HepG2 (cell line): ENCODE measurements at regions not wholly inside any gene's neighbourhood (a gene's known extent, or its start where the extent isn't known, plus 50 kb on each side); places are given as distances from the start of the nearest gene placed in this dataset.

Experiments used
- ATAC-seq: fragments of 200-7000 bp; cut with Tn5 transposase; 3 replicates; pipeline ENCODE4 v1.9.1; 2020; ENCODE audit warnings: mild to moderate bottlenecking, moderate library complexity
- BruUV-seq: library from RNA; stranded (reverse); fragments of 400-500 nt; replicated peaks from 2 replicates; lab custom pipeline; 2021; lab: Mats Ljungman, UMichigan
- CTCF ChIA-PET: fragments of 300-600 bp; formaldehyde crosslinking; extraction: SDS; loops from one replicate; lab custom pipeline; 2021; ENCODE audit warnings: low total read pairs, inconsistent platforms, low intra/inter-chr PET ratio; lab: Yijun Ruan, JAX
- POLR2A ChIA-PET: fragments of 350-600 bp; sonication (Branson Sonifier 250); formaldehyde crosslinking; loops from one replicate; lab custom pipeline; 2020; ENCODE audit warnings: antibody characterized with exemption, inconsistent platforms; lab: Yijun Ruan, JAX
- DNase-seq: peaks from one replicate; pipeline ENCODE4 v3.0.0-alpha.2; 2015; ENCODE audit warnings: low spot score
- FAIRE-seq: peaks from 3 replicates; lab custom pipeline; 2011; peaks lifted over from hg19 to GRCh38; lab: Jason Lieb, UNC
- H2AFZ ChIP-seq: one replicate; pipeline ENCODE4 v1.6.1; 2011; ENCODE audit warnings: low read length, inconsistent platforms
- H3K27ac ChIP-seq: fragments of 300-600 bp; 3 replicates; pipeline ENCODE4 v1.8.0; 2011; ENCODE audit warnings: mixed run types, mild to moderate bottlenecking, mixed read lengths, low read length, inconsistent platforms; ENCODE audit not compliant: insufficient read depth; ENCODE audit errors: extremely low read length
- H3K27me3 ChIP-seq, 2 experiments: fragments of 200-600 bp in 1 of 2; 2 replicates in 1 of 2; 3 replicates in 1 of 2; pipeline versions ENCODE4 v1.6.0 to v1.8.0; 2011; ENCODE audit warnings: low read length in 2 of 2, mild to moderate bottlenecking in 2 of 2, moderate library complexity in 2 of 2, inconsistent platforms in 1 of 2; ENCODE audit not compliant: insufficient read depth in 2 of 2, control insufficient read depth in 1 of 2
- H3K36me3 ChIP-seq, 2 experiments: fragments of 200-600 bp in 1 of 2; replicated peaks in 1 of 2; 2 replicates in 1 of 2; 3 replicates in 1 of 2; pipeline versions ENCODE4 v1.5.1 to v1.8.0; 2011; ENCODE audit warnings: low read length in 2 of 2, inconsistent platforms in 1 of 2; ENCODE audit not compliant: insufficient read depth in 2 of 2, control insufficient read depth in 1 of 2
- H3K4me1 ChIP-seq: 2 replicates; pipeline ENCODE4 v1.5.1; 2012; ENCODE audit warnings: low read length, inconsistent platforms; ENCODE audit not compliant: insufficient read depth
- H3K4me2 ChIP-seq: 2 replicates; pipeline ENCODE4 v1.6.0; 2011; ENCODE audit warnings: low read depth, low read length, inconsistent platforms
- H3K4me3 ChIP-seq, 3 experiments: fragments of 200-600 bp in 1 of 3; sonication (generic), shearing (Covaris generic) in 1 of 3; replicated peaks in 1 of 3; 2 replicates each; pipeline ENCODE4 v1.5.1; 2011 to 2016; ENCODE audit warnings: low read length in 3 of 3, inconsistent platforms in 2 of 3, low read depth in 2 of 3, mild to moderate bottlenecking in 2 of 3, control low read depth in 1 of 3, mixed read lengths in 1 of 3; ENCODE audit not compliant: insufficient read depth in 1 of 3
- H3K79me2 ChIP-seq: one replicate; pipeline ENCODE4 v1.6.1; 2011; ENCODE audit warnings: low read length, inconsistent platforms; ENCODE audit not compliant: insufficient read depth
- H3K9ac ChIP-seq: 2 replicates; pipeline ENCODE4 v1.6.0; 2011; ENCODE audit warnings: mild to moderate bottlenecking, low read depth, low read length, inconsistent platforms; ENCODE audit not compliant: insufficient read depth
- H3K9me3 ChIP-seq: 2 replicates; pipeline ENCODE4 v1.5.1; 2012; ENCODE audit warnings: mild to moderate bottlenecking, low read length
- H4K20me1 ChIP-seq: 2 replicates; pipeline ENCODE4 v1.6.0; 2011; ENCODE audit warnings: inconsistent platforms, mild to moderate bottlenecking, low read length, moderate library complexity; ENCODE audit not compliant: insufficient read depth
- LRRFIP1 ChIP-seq: sonication (generic); formaldehyde crosslinking; conservative IDR thresholded peaks from 2 replicates; pipeline ENCODE4 v1.4.0; 2020; ENCODE audit warnings: missing genetic modification reagents
- NONO ChIP-seq, 2 experiments: fragments of 450-650 bp in 1 of 2; sonication (generic) in 1 of 2; formaldehyde crosslinking in 1 of 2; IDR thresholded peaks in 1 of 2; conservative IDR thresholded peaks in 1 of 2; 2 replicates each; pipeline versions ENCODE4 v1.6.1 to v1.8.0; 2017 to 2022; ENCODE audit warnings: mild to moderate bottlenecking in 1 of 2, missing genetic modification reagents in 1 of 2, moderate library complexity in 1 of 2
- ZSCAN21 ChIP-seq: sonication (generic); formaldehyde crosslinking; IDR thresholded peaks from 2 replicates; pipeline ENCODE4 v1.8.0; 2022; ENCODE audit warnings: mild to moderate bottlenecking, missing genetic modification reagents, moderate library complexity, borderline replicate concordance
- WGBS: methylation state at CpG from one replicate; pipeline ENCODE4 v1.1.6; 2017; ENCODE audit warnings: low lambda C conversion rate; 5-methylcytosine and 5-hydroxymethylcytosine counted together
- in situ Hi-C: cut with HindIII; loops from 2 replicates; pipeline ENCODE4 v1.10.0; 2017; ENCODE audit warnings: low pct_unique_long_range_greater_than_20kb; ENCODE audit not compliant: extremely low pct_ligation_motif_present
- intact Hi-C: fragments of 100-400 bp; cut with micrococcal nuclease; formaldehyde crosslinking; loops from one replicate; pipeline ENCODE4 v1.10.0; 2022; ENCODE audit not compliant: unreplicated experiment

DNA sequence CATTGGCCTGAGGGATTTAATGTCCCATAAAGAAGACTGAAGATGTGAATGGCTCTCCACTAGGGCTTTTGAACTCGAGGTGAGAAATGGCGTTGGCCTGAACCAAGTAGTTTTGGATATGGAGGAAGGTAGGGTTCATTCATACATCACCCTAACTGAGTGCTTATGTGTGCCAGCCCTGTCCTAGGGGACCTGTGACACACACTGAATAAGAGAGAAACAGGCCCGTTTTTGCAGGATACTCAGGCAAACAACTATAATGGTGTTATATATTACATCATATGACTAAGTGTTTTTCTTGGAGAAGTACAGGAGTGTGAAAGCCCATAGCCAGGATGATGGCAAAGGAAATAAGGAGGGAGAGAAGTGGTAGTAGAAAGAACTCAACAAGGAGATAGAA lies 368.1 kb downstream of the TMEM135 start:
- ATAC-seq (no peak), FAIRE-seq (no peak), DNase-seq (no peak)
- CTCF ChIA-PET: no interaction called here
- POLR2A ChIA-PET: no interaction called here
- H3K4me1 ChIP-seq: no peaks in the 10 kb centered on the region; the same call in 1 of the 2 replicates
- no peaks in the 10 kb centered on the region for H3K9me3 ChIP-seq
- no peaks in the 10 kb centered on the region for H3K36me3 ChIP-seq
- no peak overlapping the region for H3K27ac ChIP-seq
- H4K20me1 ChIP-seq: no peaks in the 10 kb centered on the region
- H3K79me2 ChIP-seq: no peaks in the 10 kb centered on the region
- no TSS peak for BruUV-seq
- H3K9ac ChIP-seq: no peak overlapping the region
- H3K4me2 ChIP-seq: no peak overlapping the region
- in situ Hi-C loops: no loop called here
- intact Hi-C loops: no loop called here
- no peak for TF ChIP-seq LRRFIP1
- 0% methylated on average over 3 of the region's 3 CpGs for WGBS
- H3K27me3 ChIP-seq: no peaks in the 10 kb centered on the region
- no peak overlapping the region for H2AFZ ChIP-seq
- no peak overlapping the region for H3K4me3 ChIP-seq

DNA sequence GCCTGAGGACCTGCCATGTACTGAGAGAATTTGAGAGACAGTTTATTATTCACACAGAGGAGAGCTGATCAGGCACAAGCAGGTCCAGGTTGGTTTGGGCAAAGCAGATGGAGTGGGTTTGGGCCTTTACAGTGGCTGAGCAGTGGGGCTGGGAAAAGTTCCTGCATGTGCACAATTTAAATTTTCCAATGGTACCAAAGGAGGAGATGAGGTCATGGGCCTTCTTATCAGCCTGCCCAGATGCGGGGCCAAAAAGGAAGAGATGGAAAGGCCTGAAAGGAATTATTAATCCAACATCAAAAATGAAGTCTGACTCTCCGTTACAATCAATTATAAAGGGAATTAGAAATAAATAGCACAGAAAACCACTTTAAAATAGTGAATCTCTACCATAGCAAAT lies 367.6 kb downstream of the TMEM135 start:
- TF ChIP-seq ZSCAN21 (CRISPR knock-in tag): no peak
- TF ChIP-seq NONO (IDR thresholded peaks at IDR 0.05): no peak
- TF ChIP-seq NONO (CRISPR knock-in tag; conservative IDR thresholded peaks at IDR 0.05): no peak
- TF ChIP-seq, all 625 proteins: peak for 0
- CTCF ChIA-PET: no interaction called here
- 42% methylated on average over 2 of the region's 2 CpGs for WGBS

More for the DNA sequence above, 367.6 kb downstream of the TMEM135 start:
- intact Hi-C loops: no loop called here
- FAIRE-seq: no peak
- Histone ChIP-seq H3K4me3 (no peak overlapping the region), H3K27ac (no peak overlapping the region), H3K36me3 (no peaks in the 10 kb centered on the region), H3K9me3 (no peaks in the 10 kb centered on the region), H3K9ac (no peak overlapping the region), H3K4me2 (no peak overlapping the region), H3K79me2 (no peaks in the 10 kb centered on the region), H3K4me1 (no peaks in the 10 kb centered on the region; the same call in 1 of the 2 replicates), H3K27me3 (no peaks in the 10 kb centered on the region), H2AFZ (no peak overlapping the region), H4K20me1 (no peaks in the 10 kb centered on the region)
- POLR2A ChIA-PET: no interaction called here
- DNase-seq: no peak
- BruUV-seq: no TSS peak
- no peak for ATAC-seq
- in situ Hi-C loops: no loop called here
